ENCODE measurements at regions not wholly inside any gene's neighbourhood (a gene's known extent, or its start where the extent isn't known, plus 50 kb on each side); places are given as distances from the start of the nearest gene placed in this dataset.

GRCh38 chr16:52914428-52914827, 138.3 kb downstream of the CHD9NB start:
- TF ChIP-seq CEBPB (IDR thresholded peaks at IDR 0.05; ENCODE audit: low read depth) (no peak), TCF7L2 (IDR thresholded peaks at IDR 0.05; ENCODE audit: borderline replicate concordance, extremely low read depth, insufficient read depth, insufficient read length) (no peak), CTCF (IDR thresholded peaks at IDR 0.05 in 2 of 3, conservative IDR thresholded peaks at IDR 0.05 in 1 of 3; ENCODE audit: borderline replicate concordance in 1 of 3, insufficient read depth in 1 of 3, low read depth in 2 of 3, low read length in 2 of 3) (0 out of 6 replicates have a peak, but pooled peaks of 1 of the 3 experiments have one; percentile 8), POLR2A (IDR thresholded peaks at IDR 0.05; ENCODE audit: borderline replicate concordance, extremely low read depth, insufficient read depth, insufficient read length) (no peak)

Measured in HCT116 (cell line).